ENCODE measurements at regions not wholly inside any gene's neighbourhood (a gene's known extent, or its start where the extent isn't known, plus 50 kb on each side); places are given as distances from the start of the nearest gene placed in this dataset.

DNA sequence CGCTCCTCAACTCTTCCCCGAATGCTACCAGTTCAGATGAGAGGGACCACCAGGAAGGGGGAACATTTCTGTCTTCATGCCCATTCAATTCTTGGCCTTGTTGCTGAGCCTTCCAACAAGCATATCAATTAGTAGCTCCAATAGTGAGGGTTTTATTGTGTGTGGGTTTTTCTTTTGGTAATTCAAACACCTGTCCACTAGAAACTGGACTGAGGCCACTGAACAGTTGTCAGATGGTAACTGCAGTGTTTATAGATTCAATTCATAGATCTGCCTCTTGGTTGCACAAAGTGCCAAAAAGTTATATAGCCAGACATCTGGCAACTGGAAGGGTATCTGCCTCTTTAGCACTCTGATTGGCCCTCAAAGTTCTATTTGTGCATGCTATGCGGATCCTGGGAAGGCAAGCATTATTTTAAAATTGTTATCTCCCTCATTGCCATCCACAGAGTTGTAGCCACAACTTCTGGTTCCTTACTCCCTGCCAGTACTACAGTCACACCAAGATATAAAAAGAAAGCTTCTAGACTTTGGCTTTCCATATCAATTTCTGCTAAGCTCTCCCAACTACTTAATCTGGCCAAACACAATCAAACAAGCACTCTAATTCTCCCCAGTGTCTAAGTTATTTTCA, 83.3 kb upstream of the ZNF521 start:
- Histone ChIP-seq H3K27ac (ENCODE audit: low read length) (no peak overlapping the region), H3K9ac (ENCODE audit: low read depth, low read length) (no peak overlapping the region), H3K4me3 (ENCODE audit: low read depth in 1 of 2, low read length in 2 of 2) (no peak overlapping the region), H3K36me3 (ENCODE audit: insufficient read depth, low read length) (no peaks in the 10 kb centered on the region), H2AFZ (ENCODE audit: low read depth, low read length) (no peak overlapping the region), H3K4me2 (ENCODE audit: insufficient read depth, low read length) (no peak overlapping the region), H3K27me3 (ENCODE audit: insufficient read depth, low read length, poor library complexity) (no peaks in the 10 kb centered on the region), H3K79me2 (ENCODE audit: insufficient read depth, low read length) (no peaks in the 10 kb centered on the region), H3K4me1 (ENCODE audit: insufficient read depth, low read length) (no peaks in the 10 kb centered on the region), H3K9me3 (ENCODE audit: insufficient read depth, low read length, severe bottlenecking) (no peaks in the 10 kb centered on the region), H4K20me1 (ENCODE audit: insufficient read depth, low read length) (no peaks in the 10 kb centered on the region)
- ATAC-seq (ENCODE audit: insufficient read depth, low read depth) (no peak), DNase-seq (no peak)
- TF ChIP-seq, protein P1, sequence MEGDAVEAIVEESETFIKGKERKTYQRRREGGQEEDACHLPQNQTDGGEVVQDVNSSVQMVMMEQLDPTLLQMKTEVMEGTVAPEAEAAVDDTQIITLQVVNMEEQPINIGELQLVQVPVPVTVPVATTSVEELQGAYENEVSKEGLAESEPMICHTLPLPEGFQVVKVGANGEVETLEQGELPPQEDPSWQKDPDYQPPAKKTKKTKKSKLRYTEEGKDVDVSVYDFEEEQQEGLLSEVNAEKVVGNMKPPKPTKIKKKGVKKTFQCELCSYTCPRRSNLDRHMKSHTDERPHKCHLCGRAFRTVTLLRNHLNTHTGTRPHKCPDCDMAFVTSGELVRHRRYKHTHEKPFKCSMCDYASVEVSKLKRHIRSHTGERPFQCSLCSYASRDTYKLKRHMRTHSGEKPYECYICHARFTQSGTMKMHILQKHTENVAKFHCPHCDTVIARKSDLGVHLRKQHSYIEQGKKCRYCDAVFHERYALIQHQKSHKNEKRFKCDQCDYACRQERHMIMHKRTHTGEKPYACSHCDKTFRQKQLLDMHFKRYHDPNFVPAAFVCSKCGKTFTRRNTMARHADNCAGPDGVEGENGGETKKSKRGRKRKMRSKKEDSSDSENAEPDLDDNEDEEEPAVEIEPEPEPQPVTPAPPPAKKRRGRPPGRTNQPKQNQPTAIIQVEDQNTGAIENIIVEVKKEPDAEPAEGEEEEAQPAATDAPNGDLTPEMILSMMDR (IDR thresholded peaks at IDR 0.05; ENCODE audit: borderline replicate concordance, extremely low read depth, low read length, poor library complexity, severe bottlenecking): no peak
- no peak for TF ChIP-seq EZH2 (IDR thresholded peaks at IDR 0.05; ENCODE audit: borderline replicate concordance, low read depth, low read length, severe bottlenecking)

DNA sequence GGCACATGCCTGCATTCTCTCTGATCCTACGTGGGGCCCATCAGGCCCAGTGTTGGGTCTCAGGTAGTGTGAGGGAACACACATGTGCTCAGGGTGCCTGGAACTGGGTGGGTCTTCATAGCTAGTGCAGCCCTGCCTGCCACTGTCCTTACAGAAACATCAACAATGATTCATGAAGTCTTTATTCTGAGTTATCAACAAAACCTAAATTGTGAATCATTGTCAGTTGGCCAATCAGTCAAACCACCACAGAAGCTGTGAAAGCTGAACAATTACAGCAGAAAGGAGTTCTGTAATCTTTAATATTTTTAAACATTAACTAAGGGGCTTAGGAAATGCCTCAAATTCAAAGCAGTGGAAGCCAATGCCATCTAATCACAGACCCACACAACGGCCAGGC, 82.8 kb upstream of the ZNF521 start:
- H3K27ac ChIP-seq (ENCODE audit: low read length): no peak overlapping the region
- H2AFZ ChIP-seq (ENCODE audit: low read depth, low read length): no peak overlapping the region
- H3K36me3 ChIP-seq (ENCODE audit: insufficient read depth, low read length): no peaks in the 10 kb centered on the region
- no peak overlapping the region for H3K9ac ChIP-seq (ENCODE audit: low read depth, low read length)
- TF ChIP-seq EZH2 (IDR thresholded peaks at IDR 0.05; ENCODE audit: borderline replicate concordance, low read depth, low read length, severe bottlenecking): no peak
- TF ChIP-seq, protein P1 (IDR thresholded peaks at IDR 0.05; ENCODE audit: borderline replicate concordance, extremely low read depth, low read length, poor library complexity, severe bottlenecking): no peak
- no peaks in the 10 kb centered on the region for H3K9me3 ChIP-seq (ENCODE audit: insufficient read depth, low read length, severe bottlenecking)
- no peak for DNase-seq
- no peak overlapping the region for H3K4me2 ChIP-seq (ENCODE audit: insufficient read depth, low read length)
- no peak overlapping the region for H3K4me3 ChIP-seq (ENCODE audit: low read depth in 1 of 2, low read length in 2 of 2)
- no peak for ATAC-seq (ENCODE audit: insufficient read depth, low read depth)
- H3K79me2 ChIP-seq (ENCODE audit: insufficient read depth, low read length): no peaks in the 10 kb centered on the region
- H3K4me1 ChIP-seq (ENCODE audit: insufficient read depth, low read length): no peaks in the 10 kb centered on the region
- no peaks in the 10 kb centered on the region for H4K20me1 ChIP-seq (ENCODE audit: insufficient read depth, low read length)
- H3K27me3 ChIP-seq (ENCODE audit: insufficient read depth, low read length, poor library complexity): no peaks in the 10 kb centered on the region

DNA sequence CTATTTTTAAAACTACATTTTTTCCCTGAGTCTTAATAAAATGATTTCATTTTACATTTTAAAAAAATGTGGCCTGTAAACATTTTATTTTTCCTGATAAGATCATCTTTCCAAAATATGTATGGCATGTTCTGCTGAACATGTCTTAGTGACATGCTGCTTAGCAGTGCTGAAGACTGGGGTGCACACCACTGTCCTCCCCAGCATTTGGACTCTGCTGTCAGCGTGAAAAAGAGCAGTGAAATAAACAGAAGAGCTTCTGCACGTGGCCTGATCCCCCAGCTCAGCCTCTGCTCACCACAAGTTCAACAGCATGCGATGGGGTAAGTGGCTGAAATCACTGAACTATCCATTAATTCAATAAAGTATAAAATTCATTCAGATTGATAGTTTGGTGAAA, 81.6 kb upstream of the ZNF521 start:
- Histone ChIP-seq H3K4me3 (ENCODE audit: low read depth in 1 of 2, low read length in 2 of 2) (no peak overlapping the region), H2AFZ (ENCODE audit: low read depth, low read length) (no peak overlapping the region), H3K9ac (ENCODE audit: low read depth, low read length) (no peak overlapping the region), H3K9me3 (ENCODE audit: insufficient read depth, low read length, severe bottlenecking) (no peaks in the 10 kb centered on the region), H3K4me2 (ENCODE audit: insufficient read depth, low read length) (no peak overlapping the region), H3K27me3 (ENCODE audit: insufficient read depth, low read length, poor library complexity) (no peaks in the 10 kb centered on the region), H3K79me2 (ENCODE audit: insufficient read depth, low read length) (no peaks in the 10 kb centered on the region), H3K36me3 (ENCODE audit: insufficient read depth, low read length) (no peaks in the 10 kb centered on the region), H3K27ac (ENCODE audit: low read length) (no peak overlapping the region), H4K20me1 (ENCODE audit: insufficient read depth, low read length) (no peaks in the 10 kb centered on the region), H3K4me1 (ENCODE audit: insufficient read depth, low read length) (no peaks in the 10 kb centered on the region)
- TF ChIP-seq EZH2 (IDR thresholded peaks at IDR 0.05; ENCODE audit: borderline replicate concordance, low read depth, low read length, severe bottlenecking): no peak
- TF ChIP-seq, protein P1 (IDR thresholded peaks at IDR 0.05; ENCODE audit: borderline replicate concordance, extremely low read depth, low read length, poor library complexity, severe bottlenecking): no peak
- ATAC-seq (ENCODE audit: insufficient read depth, low read depth) (no peak), DNase-seq (no peak)
